ENCODE measurements at regions not wholly inside any gene's neighbourhood (a gene's known extent, or its start where the extent isn't known, plus 50 kb on each side); places are given as distances from the start of the nearest gene placed in this dataset.

- no peak for TF ChIP-seq CTCF (IDR thresholded peaks at IDR 0.05)
- H3K4me1 Mint-ChIP-seq (ENCODE audit: low read depth): no peaks in the 10 kb centered on the region
- H3K9me3 Mint-ChIP-seq: peaks cover 68% of the 10 kb centered on the region
- H3K4me3 Mint-ChIP-seq: no peak overlapping the region
- H3K36me3 Mint-ChIP-seq (ENCODE audit: low read depth): no peaks in the 10 kb centered on the region; the same call in 1 of the 2 replicates
- no peaks in the 10 kb centered on the region; the same call in 1 of the 2 replicates for H3K27me3 Mint-ChIP-seq (ENCODE audit: insufficient read depth)
- no peak for DNase-seq
- H3K27ac Mint-ChIP-seq: no peak overlapping the region
Measured at GRCh38 chr5:3342271-3343100, 253.1 kb upstream of the IRX1 start.

GRCh38 chr5:3341446-3342240, 254.0 kb upstream of the IRX1 start:
- Mint-ChIP-seq H3K27ac (no peak overlapping the region), H3K4me1 (ENCODE audit: low read depth) (no peaks in the 10 kb centered on the region), H3K9me3 (peaks cover 67% of the 10 kb centered on the region), H3K27me3 (ENCODE audit: insufficient read depth) (no peaks in the 10 kb centered on the region; the same call in 1 of the 2 replicates), H3K36me3 (ENCODE audit: low read depth) (no peaks in the 10 kb centered on the region; the same call in 1 of the 2 replicates), H3K4me3 (no peak overlapping the region)
- no peak for DNase-seq
- no peak for TF ChIP-seq CTCF (IDR thresholded peaks at IDR 0.05)

- Mint-ChIP-seq H3K9me3 (peaks cover 74% of the 10 kb centered on the region), H3K27me3 (ENCODE audit: insufficient read depth) (no peaks in the 10 kb centered on the region; the same call in 1 of the 2 replicates), H3K4me3 (no peak overlapping the region), H3K27ac (no peak overlapping the region), H3K36me3 (ENCODE audit: low read depth) (no peaks in the 10 kb centered on the region; the same call in 1 of the 2 replicates), H3K4me1 (ENCODE audit: low read depth) (no peaks in the 10 kb centered on the region)
- TF ChIP-seq CTCF (IDR thresholded peaks at IDR 0.05): no peak
- no peak for DNase-seq
Measured at GRCh38 chr5:3340471-3340870, 255.2 kb upstream of the IRX1 start.

GRCh38 chr5:3339798-3340115, 255.9 kb upstream of the IRX1 start:
- no peak overlapping the region for H3K4me3 Mint-ChIP-seq
- no peak for TF ChIP-seq CTCF (IDR thresholded peaks at IDR 0.05)
- H3K9me3 Mint-ChIP-seq: peaks cover 73% of the 10 kb centered on the region
- H3K4me1 Mint-ChIP-seq (ENCODE audit: low read depth): no peaks in the 10 kb centered on the region
- DNase-seq: no peak
- no peaks in the 10 kb centered on the region; the same call in 1 of the 2 replicates for H3K27me3 Mint-ChIP-seq (ENCODE audit: insufficient read depth)
- no peaks in the 10 kb centered on the region; the same call in 1 of the 2 replicates for H3K36me3 Mint-ChIP-seq (ENCODE audit: low read depth)
- H3K27ac Mint-ChIP-seq: no peak overlapping the region

GRCh38 chr5:3339092-3339797, 256.4 kb upstream of the IRX1 start:
- no peaks in the 10 kb centered on the region; the same call in 1 of the 2 replicates for H3K27me3 Mint-ChIP-seq (ENCODE audit: insufficient read depth)
- DNase-seq: no peak
- H3K36me3 Mint-ChIP-seq (ENCODE audit: low read depth): no peaks in the 10 kb centered on the region; the same call in 1 of the 2 replicates
- H3K4me1 Mint-ChIP-seq (ENCODE audit: low read depth): no peaks in the 10 kb centered on the region
- TF ChIP-seq CTCF (IDR thresholded peaks at IDR 0.05): no peak
- peaks cover 68% of the 10 kb centered on the region for H3K9me3 Mint-ChIP-seq
- no peak overlapping the region for H3K4me3 Mint-ChIP-seq
- H3K27ac Mint-ChIP-seq: no peak overlapping the region

Data from HFFc6 (cell line).